Keratinocyte (primary cell): ENCODE measurements at regions not wholly inside any gene's neighbourhood (a gene's known extent, or its start where the extent isn't known, plus 50 kb on each side); places are given as distances from the start of the nearest gene placed in this dataset.

Experiments used
- EZH2 ChIP-seq: IDR thresholded peaks from one replicate; pipeline ENCODE4 v1.6.1; 2012; ENCODE audit warnings: inconsistent platforms, mild to moderate bottlenecking, low read length, moderate library complexity
- TF ChIP-seq, protein P1 (sequence below), 3 experiments: IDR thresholded peaks in 1 of 3; conservative IDR thresholded peaks in 1 of 3; optimal IDR thresholded peaks in 1 of 3; 2 replicates in 2 of 3; 3 replicates in 1 of 3; pipeline versions ENCODE3 to v1.5.1; 2011; ENCODE audit warnings: low read length in 3 of 3, mild to moderate bottlenecking in 3 of 3, moderate library complexity in 2 of 3, control low read depth in 1 of 3, inconsistent platforms in 1 of 3; ENCODE audit not compliant: insufficient read depth in 2 of 3; ENCODE audit errors: extremely low read depth in 1 of 3

- TF ChIP-seq, protein P1, sequence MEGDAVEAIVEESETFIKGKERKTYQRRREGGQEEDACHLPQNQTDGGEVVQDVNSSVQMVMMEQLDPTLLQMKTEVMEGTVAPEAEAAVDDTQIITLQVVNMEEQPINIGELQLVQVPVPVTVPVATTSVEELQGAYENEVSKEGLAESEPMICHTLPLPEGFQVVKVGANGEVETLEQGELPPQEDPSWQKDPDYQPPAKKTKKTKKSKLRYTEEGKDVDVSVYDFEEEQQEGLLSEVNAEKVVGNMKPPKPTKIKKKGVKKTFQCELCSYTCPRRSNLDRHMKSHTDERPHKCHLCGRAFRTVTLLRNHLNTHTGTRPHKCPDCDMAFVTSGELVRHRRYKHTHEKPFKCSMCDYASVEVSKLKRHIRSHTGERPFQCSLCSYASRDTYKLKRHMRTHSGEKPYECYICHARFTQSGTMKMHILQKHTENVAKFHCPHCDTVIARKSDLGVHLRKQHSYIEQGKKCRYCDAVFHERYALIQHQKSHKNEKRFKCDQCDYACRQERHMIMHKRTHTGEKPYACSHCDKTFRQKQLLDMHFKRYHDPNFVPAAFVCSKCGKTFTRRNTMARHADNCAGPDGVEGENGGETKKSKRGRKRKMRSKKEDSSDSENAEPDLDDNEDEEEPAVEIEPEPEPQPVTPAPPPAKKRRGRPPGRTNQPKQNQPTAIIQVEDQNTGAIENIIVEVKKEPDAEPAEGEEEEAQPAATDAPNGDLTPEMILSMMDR (optimal IDR thresholded peaks at IDR 0.05 in 1 of 3, IDR thresholded peaks at IDR 0.05 in 1 of 3, conservative IDR thresholded peaks at IDR 0.05 in 1 of 3; ENCODE audit: extremely low read depth in 1 of 3, insufficient read depth in 2 of 3, low read length in 3 of 3): no peak
- no peak for TF ChIP-seq EZH2
These were observed 197.0 kb downstream of the PHLDA1 start for GRCh38 chr12:75834591-75834990.
